LNCaP clone FGC (cell line): ENCODE measurements at regions not wholly inside any gene's neighbourhood (a gene's known extent, or its start where the extent isn't known, plus 50 kb on each side); places are given as distances from the start of the nearest gene placed in this dataset.

ENCODE experiments used
- DNase-seq: peaks from one replicate; pipeline ENCODE4 v3.0.0-alpha.2; 2011; ENCODE audit warnings: low read depth
- H3K4me3 ChIP-seq: 2 replicates; pipeline ENCODE4 v1.5.1; 2011; ENCODE audit warnings: mild to moderate bottlenecking, low read depth, low read length, control low read depth
- CTCF ChIP-seq: IDR thresholded peaks from 2 replicates; pipeline ENCODE4 v1.5.1; 2012; ENCODE audit warnings: mild to moderate bottlenecking; ENCODE audit not compliant: control insufficient read depth, insufficient read depth; ENCODE audit errors: extremely low read depth

- peak; percentile 34 for TF ChIP-seq CTCF
- no peak for DNase-seq
These were observed 151.3 kb upstream of the FAM47C start for GRCh38 chrX:36856849-36857248.

GRCh38 chrX:36859231-36859630, 148.9 kb upstream of the FAM47C start:
- no peak for DNase-seq
- H3K4me3 ChIP-seq: no peak overlapping the region
- TF ChIP-seq CTCF: no peak

More at GRCh38 chrX:36856849-36857248, 151.3 kb upstream of the FAM47C start:
- H3K4me3 ChIP-seq: no peak overlapping the region

- DNase-seq: no peak
- TF ChIP-seq CTCF: no peak
- no peak overlapping the region for H3K4me3 ChIP-seq
These were observed 146.6 kb upstream of the FAM47C start for GRCh38 chrX:36861601-36862000.

- DNase-seq: no peak
- H3K4me3 ChIP-seq: no peak overlapping the region
- peak; percentile 37 for TF ChIP-seq CTCF
These were observed 141.0 kb upstream of the FAM47C start for GRCh38 chrX:36867143-36867542.

- DNase-seq: no peak
- H3K4me3 ChIP-seq: no peak overlapping the region
- no peak for TF ChIP-seq CTCF
These were observed 139.6 kb upstream of the FAM47C start for GRCh38 chrX:36868592-36868991.

GRCh38 chrX:36869457-36869856, 138.7 kb upstream of the FAM47C start:
- no peak overlapping the region for H3K4me3 ChIP-seq
- no peak for TF ChIP-seq CTCF
- DNase-seq: no peak

- no peak for DNase-seq
- TF ChIP-seq CTCF: no peak
- no peak overlapping the region for H3K4me3 ChIP-seq
These were observed 110.5 kb upstream of the FAM47C start for GRCh38 chrX:36897690-36898089.
